D721Med (cell line): ENCODE measurements at regions not wholly inside any gene's neighbourhood (a gene's known extent, or its start where the extent isn't known, plus 50 kb on each side); places are given as distances from the start of the nearest gene placed in this dataset.

Source experiments
- DNase-seq: peaks from one replicate; pipeline ENCODE4 v3.0.0; 2011; ENCODE audit warnings: low spot score; ENCODE audit not compliant: insufficient read length
- FAIRE-seq: peaks from 2 replicates; lab custom pipeline; 2011; peaks lifted over from hg19 to GRCh38; lab: Jason Lieb, UNC
- TF ChIP-seq, protein P1 (sequence below): IDR thresholded peaks from 2 replicates; pipeline ENCODE4 v1.5.1; 2012; ENCODE audit warnings: mild to moderate bottlenecking, control low read depth; ENCODE audit not compliant: insufficient read depth; ENCODE audit errors: missing control alignments

DNA sequence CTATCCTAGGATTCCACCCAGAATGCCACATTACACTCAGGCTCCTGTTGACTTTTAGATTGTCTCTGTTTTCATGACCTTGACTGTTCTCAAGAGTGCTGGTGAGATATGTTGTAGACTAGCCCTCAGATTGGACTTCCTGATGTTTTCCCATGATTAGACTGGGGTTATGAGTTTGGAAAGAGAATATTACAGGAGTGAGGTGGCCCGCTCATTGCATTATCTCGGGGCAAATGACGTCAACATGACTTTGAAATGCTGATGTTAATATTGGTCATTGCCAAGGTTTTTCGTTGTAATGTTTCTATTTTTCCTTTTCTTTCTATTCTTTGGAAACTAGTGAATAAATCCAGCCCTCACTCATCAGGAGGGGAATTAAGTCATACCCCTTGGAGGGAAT lies 355.7 kb upstream of the MON1B start:
- DNase-seq (no peak), FAIRE-seq (no peak)
- TF ChIP-seq, protein P1, sequence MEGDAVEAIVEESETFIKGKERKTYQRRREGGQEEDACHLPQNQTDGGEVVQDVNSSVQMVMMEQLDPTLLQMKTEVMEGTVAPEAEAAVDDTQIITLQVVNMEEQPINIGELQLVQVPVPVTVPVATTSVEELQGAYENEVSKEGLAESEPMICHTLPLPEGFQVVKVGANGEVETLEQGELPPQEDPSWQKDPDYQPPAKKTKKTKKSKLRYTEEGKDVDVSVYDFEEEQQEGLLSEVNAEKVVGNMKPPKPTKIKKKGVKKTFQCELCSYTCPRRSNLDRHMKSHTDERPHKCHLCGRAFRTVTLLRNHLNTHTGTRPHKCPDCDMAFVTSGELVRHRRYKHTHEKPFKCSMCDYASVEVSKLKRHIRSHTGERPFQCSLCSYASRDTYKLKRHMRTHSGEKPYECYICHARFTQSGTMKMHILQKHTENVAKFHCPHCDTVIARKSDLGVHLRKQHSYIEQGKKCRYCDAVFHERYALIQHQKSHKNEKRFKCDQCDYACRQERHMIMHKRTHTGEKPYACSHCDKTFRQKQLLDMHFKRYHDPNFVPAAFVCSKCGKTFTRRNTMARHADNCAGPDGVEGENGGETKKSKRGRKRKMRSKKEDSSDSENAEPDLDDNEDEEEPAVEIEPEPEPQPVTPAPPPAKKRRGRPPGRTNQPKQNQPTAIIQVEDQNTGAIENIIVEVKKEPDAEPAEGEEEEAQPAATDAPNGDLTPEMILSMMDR, result no peak

DNA sequence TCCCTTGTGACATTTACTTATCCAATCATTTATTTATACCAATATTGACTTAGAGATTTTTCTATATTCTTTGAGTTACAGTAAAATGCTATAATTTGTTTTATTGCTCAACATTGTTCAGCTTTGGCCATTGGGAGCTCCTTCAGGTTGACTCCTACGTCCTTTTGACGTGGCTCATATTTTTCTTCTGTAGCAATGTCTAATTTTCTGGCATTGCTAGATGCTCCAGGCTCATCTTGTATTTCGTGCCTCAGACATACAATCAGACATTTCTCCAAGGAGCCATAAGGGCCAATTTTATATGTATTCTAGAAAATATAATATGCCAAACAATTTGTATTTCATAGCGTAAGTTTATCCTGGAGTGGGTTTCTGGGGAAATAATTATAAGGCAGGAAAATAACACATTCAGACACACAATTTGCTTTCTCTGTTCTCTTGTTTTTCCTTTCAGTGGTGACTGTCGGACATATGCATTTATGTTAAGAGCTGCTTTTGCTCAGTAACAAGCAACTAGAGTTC lies 355.1 kb upstream of the MON1B start:
- TF ChIP-seq, protein P1, result no peak
- DNase-seq (no peak), FAIRE-seq (no peak)

DNA sequence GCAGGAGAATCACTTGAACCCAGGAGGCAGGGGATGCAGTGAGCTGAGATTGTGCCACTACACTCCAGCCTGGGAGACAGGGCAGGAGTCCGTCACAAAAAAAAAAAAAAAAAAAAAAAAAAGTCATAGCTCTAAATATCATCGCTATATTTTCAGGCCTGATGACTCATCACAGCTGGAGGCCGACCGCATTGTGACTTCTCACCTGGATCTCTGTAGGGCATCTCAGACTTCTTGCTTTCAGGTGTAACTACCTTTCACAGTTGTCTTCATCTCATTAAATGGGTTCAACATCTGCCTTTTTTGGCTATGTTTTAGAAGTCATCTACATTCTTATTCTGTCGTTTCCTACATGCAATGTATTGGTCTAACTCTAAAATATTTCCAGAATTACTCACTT lies 353.1 kb upstream of the MON1B start:
- TF ChIP-seq, protein P1, result no peak
- no peak for DNase-seq
- no peak for FAIRE-seq

DNA sequence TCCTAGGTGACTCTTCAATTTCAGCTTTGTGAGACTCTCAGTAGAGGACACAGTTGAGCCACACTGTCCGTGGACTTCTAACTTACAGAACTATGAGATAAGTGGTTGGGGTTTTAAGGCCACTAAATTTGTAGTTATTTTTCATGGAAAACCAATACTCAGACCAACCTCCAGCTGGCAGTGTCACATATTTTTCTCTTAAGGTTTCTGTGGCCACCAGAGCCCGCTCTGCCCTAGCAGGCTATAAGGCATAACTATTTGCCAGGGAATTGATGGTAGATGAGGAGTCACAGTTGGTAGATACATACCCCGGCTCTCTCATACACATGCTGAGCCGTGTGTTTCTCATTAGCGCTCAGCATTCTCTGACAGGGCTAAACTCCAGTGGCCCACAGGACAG lies 336.8 kb upstream of the MON1B start:
- no peak for DNase-seq
- TF ChIP-seq, protein P1, result peak; percentile 1
- FAIRE-seq, result no peak

DNA sequence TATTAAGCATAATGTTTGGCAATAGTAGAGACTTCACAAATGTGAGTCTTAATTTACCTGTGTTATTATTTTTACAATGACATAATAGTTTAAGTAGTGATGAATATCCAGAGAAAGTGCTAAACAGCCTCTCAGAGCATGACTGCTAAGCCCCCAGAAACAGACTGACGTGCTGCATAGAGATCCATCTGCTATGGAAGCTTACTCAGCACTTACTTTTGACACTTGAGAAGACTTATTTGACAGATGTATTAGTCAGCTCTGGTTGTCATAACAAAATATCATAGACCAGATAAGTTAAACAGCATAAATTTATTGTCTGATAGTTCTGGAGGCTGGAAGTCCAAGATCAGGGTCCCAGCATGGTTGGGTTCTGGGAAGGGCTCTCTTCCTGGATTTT lies 334.9 kb upstream of the MON1B start:
- TF ChIP-seq, protein P1, result no peak
- DNase-seq (no peak), FAIRE-seq (no peak)

DNA sequence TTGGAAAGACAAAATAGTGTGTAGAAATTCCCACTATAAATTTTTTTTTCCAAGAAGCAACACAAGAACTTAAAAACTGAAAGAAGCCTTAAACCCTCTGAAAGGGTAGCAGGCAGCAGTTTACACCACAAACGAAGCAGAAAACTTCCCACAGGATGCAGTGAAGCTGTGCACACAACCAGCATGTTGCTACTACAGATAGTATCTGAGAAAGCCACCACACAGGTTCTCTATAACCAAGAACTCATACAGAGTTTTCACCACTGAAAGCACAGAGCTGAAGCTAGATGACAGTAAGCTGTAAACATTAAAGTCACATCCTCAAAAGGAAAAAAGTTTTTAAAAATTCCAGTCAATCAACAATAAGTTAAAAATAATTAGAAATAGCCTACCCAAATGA lies 333.6 kb upstream of the MON1B start:
- FAIRE-seq, result no peak
- TF ChIP-seq, protein P1, result no peak
- DNase-seq, result no peak

DNA sequence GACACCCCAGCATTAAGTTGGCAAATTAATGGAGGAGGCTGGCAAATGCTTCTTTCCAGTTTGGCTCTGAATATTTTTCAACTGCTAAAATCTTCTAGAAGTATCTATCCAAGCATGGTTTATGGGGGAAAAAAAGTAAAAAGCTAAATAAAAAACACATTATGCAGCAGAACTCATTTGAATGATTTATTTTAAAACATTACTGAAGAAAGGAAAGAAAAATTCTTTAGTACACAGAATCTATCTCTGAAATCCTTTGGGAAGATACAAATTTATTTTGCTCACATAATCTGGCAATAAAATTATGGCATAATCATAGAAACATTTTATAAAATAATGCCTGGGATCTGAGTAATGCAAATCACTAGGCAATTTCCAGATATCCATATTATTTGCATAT lies 328.1 kb upstream of the MON1B start:
- DNase-seq, result no peak
- no peak for FAIRE-seq
- TF ChIP-seq, protein P1, result no peak
